ENCODE measurements at regions not wholly inside any gene's neighbourhood (a gene's known extent, or its start where the extent isn't known, plus 50 kb on each side); places are given as distances from the start of the nearest gene placed in this dataset.

GRCh38 chr1:106619827-106620134 lies 436.7 kb upstream of the PRMT6 start:
- no peak for TF ChIP-seq POLR2AphosphoS5 (IDR thresholded peaks at IDR 0.05; ENCODE audit: low read depth, low read length)
- TF ChIP-seq TAF1 (IDR thresholded peaks at IDR 0.05; ENCODE audit: borderline replicate concordance, low read depth, low read length): no peak
